Vagina (tissue), 2 donors: ENCODE measurements at regions not wholly inside any gene's neighbourhood (a gene's known extent, or its start where the extent isn't known, plus 50 kb on each side); places are given as distances from the start of the nearest gene placed in this dataset.

Source experiments
- DNase-seq, 2 donors: peaks; one replicate each; pipeline ENCODE4 v3.0.0-alpha.2; 2017; ENCODE audit errors: extremely low spot score in 2 of 2
- H3K27ac ChIP-seq: fragments of 200-600 bp; sonication (generic); one replicate; pipeline ENCODE4 v1.5.1; 2019
- H3K27me3 ChIP-seq: fragments of 200-600 bp; sonication (generic); one replicate; pipeline ENCODE4 v1.5.1; 2019
- H3K36me3 ChIP-seq, 2 donors: fragments of 200-600 bp; sonication (generic); one replicate each; pipeline ENCODE4 v1.5.1; 2017 to 2019
- H3K4me1 ChIP-seq: fragments of 200-600 bp; sonication (generic); one replicate; pipeline ENCODE4 v1.5.1; 2019
- H3K4me3 ChIP-seq, 2 donors: fragments of 200-600 bp; sonication (generic); 1 replicate in 1 of 2; 2 replicates in 1 of 2; pipeline ENCODE4 v1.5.1; 2016 to 2019
- H3K9me3 ChIP-seq: fragments of 200-600 bp; sonication (generic); one replicate; pipeline ENCODE4 v1.5.1; 2019
- POLR2A ChIP-seq, 2 donors: fragments of 450-650 bp; IDR thresholded peaks; one replicate each; pipeline ENCODE4 v1.6.1; 2017; ENCODE audit warnings: antibody characterized with exemption in 2 of 2, mild to moderate bottlenecking in 2 of 2, moderate library complexity in 2 of 2
- POLR2AphosphoS5 ChIP-seq, 2 donors: sonication (generic); formaldehyde crosslinking; IDR thresholded peaks; one replicate each; pipeline ENCODE4 v1.9.0; 2017; ENCODE audit warnings: antibody characterized with exemption in 2 of 2, mild to moderate bottlenecking in 2 of 2, low read depth in 1 of 2; ENCODE audit not compliant: insufficient read depth in 1 of 2
- intact Hi-C: fragments of 100-400 bp; cut with DNase I; formaldehyde crosslinking; loops from one replicate; pipeline ENCODE4 v1.15.1; 2023
- TF ChIP-seq, protein P1 (sequence below), 3 experiments: fragments of 450-650 bp in 2 of 3; fragments of 200-600 bp in 1 of 3; sonication (generic) in 1 of 3; IDR thresholded peaks; one replicate each; pipeline ENCODE4 v1.5.1; 2017 to 2019; ENCODE audit warnings: antibody characterized with exemption in 3 of 3, mild to moderate bottlenecking in 2 of 3, moderate library complexity in 2 of 3

DNA sequence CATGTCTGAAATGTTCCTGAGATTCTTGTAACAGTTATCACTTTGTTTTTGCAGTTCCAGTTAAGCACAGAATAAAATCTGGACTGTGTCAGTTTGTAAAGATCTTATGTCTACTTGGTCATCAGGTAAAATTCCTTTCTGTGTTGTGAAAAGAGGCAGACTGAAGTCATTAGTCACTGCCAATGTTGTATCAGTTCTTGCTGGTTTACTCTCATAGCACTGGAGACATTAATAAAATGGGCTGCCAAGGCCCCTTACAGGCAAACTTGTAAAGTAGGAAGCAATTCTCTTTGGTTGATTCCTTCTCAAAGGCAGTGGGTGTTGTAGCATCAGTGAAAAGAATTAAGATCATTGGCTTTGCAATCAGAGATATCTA is 61.4 kb upstream of the ST6GALNAC3 start:
- intact Hi-C loops, result no loop called here

DNA sequence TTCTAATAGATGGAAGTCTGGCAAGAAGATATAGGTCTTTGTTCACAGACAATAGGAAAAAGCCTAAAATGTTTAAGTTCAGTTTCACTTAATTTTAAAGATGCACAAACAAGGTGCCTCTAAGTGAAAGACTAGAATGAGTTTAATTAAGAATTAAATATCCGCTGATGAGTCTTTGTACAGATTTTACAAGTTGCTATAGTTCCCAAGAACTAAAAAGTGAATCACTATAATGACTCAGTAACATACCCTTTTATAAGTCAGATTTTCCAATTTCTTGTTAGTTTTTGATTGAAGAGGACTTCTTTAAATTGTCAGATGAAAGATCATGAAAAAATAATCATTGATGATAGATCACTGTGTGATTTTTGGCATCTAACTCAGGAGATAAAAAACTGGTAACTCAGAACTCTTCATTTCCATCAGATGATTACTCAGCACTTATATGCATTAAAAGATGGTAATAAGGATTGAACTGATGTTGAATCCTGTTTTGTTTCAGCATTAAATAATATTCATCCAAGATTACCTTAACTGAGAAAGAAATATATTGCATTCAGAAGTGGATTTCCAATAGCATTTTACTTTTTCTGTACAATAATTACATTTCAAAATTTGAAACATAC is 59.0 kb upstream of the ST6GALNAC3 start:
- no peaks in the 10 kb centered on the region for H3K27me3 ChIP-seq
- H3K9me3 ChIP-seq, result no peaks in the 10 kb centered on the region
- no peak for TF ChIP-seq POLR2AphosphoS5 (IDR thresholded peaks at IDR 0.05; ENCODE audit: insufficient read depth in 1 of 2, low read depth in 1 of 2)
- TF ChIP-seq, protein P1, sequence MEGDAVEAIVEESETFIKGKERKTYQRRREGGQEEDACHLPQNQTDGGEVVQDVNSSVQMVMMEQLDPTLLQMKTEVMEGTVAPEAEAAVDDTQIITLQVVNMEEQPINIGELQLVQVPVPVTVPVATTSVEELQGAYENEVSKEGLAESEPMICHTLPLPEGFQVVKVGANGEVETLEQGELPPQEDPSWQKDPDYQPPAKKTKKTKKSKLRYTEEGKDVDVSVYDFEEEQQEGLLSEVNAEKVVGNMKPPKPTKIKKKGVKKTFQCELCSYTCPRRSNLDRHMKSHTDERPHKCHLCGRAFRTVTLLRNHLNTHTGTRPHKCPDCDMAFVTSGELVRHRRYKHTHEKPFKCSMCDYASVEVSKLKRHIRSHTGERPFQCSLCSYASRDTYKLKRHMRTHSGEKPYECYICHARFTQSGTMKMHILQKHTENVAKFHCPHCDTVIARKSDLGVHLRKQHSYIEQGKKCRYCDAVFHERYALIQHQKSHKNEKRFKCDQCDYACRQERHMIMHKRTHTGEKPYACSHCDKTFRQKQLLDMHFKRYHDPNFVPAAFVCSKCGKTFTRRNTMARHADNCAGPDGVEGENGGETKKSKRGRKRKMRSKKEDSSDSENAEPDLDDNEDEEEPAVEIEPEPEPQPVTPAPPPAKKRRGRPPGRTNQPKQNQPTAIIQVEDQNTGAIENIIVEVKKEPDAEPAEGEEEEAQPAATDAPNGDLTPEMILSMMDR (IDR thresholded peaks at IDR 0.05), result no peak
- no peak for TF ChIP-seq POLR2A (IDR thresholded peaks at IDR 0.05)
- no peaks in the 10 kb centered on the region for H3K36me3 ChIP-seq
- intact Hi-C loops, result no loop called here
- no peak overlapping the region for H3K27ac ChIP-seq
- no peaks in the 10 kb centered on the region for H3K4me1 ChIP-seq
- no peak for DNase-seq
- H3K4me3 ChIP-seq, result no peak overlapping the region

More for the DNA sequence above, 61.4 kb upstream of the ST6GALNAC3 start:
- H3K4me1 ChIP-seq, result no peaks in the 10 kb centered on the region
- TF ChIP-seq, protein P1 (IDR thresholded peaks at IDR 0.05), result no peak
- TF ChIP-seq POLR2A (IDR thresholded peaks at IDR 0.05) (no peak), POLR2AphosphoS5 (IDR thresholded peaks at IDR 0.05; ENCODE audit: insufficient read depth in 1 of 2, low read depth in 1 of 2) (no peak)
- H3K4me3 ChIP-seq, result no peak overlapping the region
- no peak for DNase-seq
- H3K9me3 ChIP-seq, result no peaks in the 10 kb centered on the region
- H3K27me3 ChIP-seq, result no peaks in the 10 kb centered on the region
- H3K27ac ChIP-seq, result no peak overlapping the region
- H3K36me3 ChIP-seq, result no peaks in the 10 kb centered on the region

DNA sequence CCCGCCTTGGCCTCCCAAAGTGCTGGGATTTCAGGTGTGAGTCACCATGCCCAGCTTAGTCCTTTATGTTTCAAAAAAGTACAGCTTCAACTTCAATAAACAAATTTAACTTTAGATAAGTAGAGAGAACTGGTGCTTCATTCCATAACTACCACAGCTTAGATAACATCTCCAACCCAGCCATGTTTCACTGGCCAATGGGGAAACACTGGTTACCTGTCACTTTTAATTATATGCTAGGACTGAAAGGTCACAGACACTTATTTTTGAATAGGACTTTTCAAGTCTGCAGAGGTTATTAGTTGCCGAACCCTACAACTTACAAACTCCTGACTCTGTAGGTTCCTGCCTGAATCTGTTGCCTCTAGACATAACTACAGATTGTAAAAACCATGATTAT is 56.5 kb upstream of the ST6GALNAC3 start:
- H3K4me1 ChIP-seq, result no peaks in the 10 kb centered on the region
- intact Hi-C loops, result no loop called here
- H3K27ac ChIP-seq, result no peak overlapping the region
- TF ChIP-seq POLR2A (IDR thresholded peaks at IDR 0.05) (no peak), POLR2AphosphoS5 (IDR thresholded peaks at IDR 0.05; ENCODE audit: insufficient read depth in 1 of 2, low read depth in 1 of 2) (no peak)
- TF ChIP-seq, protein P1 (IDR thresholded peaks at IDR 0.05), result no peak
- no peaks in the 10 kb centered on the region for H3K27me3 ChIP-seq
- no peaks in the 10 kb centered on the region for H3K9me3 ChIP-seq
- no peaks in the 10 kb centered on the region for H3K36me3 ChIP-seq
- DNase-seq, result no peak
- no peak overlapping the region for H3K4me3 ChIP-seq

DNA sequence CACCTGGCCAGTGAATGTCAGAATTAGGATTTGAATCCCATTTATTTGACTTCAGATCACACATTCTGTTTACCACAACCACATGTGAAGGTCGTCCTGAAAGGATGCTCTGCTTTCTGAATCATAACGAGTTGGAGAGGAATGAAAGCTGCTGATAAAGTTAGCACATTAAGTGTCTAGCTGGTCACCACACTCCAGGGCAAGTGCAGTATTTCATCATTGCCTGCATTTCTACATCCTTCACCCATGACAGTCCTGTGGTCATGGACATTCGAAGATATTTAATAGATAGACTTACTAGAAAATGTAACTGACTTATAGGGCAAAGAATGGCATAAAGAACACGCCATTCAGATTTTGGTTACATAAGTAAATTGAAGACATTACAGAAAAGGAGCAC is 52.7 kb upstream of the ST6GALNAC3 start:
- intact Hi-C loops, result no loop called here
- TF ChIP-seq POLR2AphosphoS5 (IDR thresholded peaks at IDR 0.05; ENCODE audit: insufficient read depth in 1 of 2, low read depth in 1 of 2) (no peak), POLR2A (IDR thresholded peaks at IDR 0.05) (no peak)
- TF ChIP-seq, protein P1 (IDR thresholded peaks at IDR 0.05), result no peak

DNA sequence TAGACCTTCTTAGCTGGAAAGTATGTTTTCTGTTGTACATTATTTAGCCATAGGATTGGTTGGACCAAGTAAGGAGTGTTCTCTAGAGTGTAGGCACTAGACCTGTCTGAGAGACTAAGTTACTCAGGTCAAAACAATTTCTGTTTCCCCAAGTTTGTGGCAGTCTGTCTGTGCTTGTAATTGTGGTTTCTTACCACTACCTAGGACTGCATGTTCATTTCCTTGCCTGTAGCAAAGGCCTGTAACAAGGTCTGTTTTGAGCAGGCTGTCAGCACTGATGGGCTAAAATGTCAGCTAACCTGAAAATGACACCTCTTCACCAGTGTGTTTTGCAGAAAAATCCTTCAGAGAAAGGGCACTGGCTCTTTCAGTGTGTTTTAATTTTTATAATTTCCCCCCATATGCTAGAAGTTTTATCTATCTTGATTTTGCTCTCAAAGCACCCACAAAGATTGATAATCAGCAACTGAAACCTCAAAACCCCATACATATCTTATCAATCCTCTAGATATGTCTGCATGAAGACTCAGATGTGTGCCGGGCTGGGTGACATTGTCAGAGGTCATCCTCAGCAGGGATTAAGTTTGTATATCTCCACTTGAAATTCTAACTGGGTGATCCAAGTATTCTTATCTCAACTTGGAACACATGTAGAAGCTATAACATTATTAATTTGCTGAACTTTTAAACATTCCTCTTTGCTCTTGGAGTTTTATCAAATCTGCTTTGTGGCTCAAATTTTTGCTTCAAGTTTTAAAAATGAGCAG is 50.7 kb upstream of the ST6GALNAC3 start:
- Histone ChIP-seq H3K9me3 (no peaks in the 10 kb centered on the region), H3K27ac (no peak overlapping the region), H3K27me3 (no peaks in the 10 kb centered on the region), H3K4me1 (no peaks in the 10 kb centered on the region), H3K4me3 (no peak overlapping the region), H3K36me3 (no peaks in the 10 kb centered on the region)
- no peak for TF ChIP-seq POLR2A (IDR thresholded peaks at IDR 0.05)
- TF ChIP-seq, protein P1 (IDR thresholded peaks at IDR 0.05), result no peak
- no peak for TF ChIP-seq POLR2AphosphoS5 (IDR thresholded peaks at IDR 0.05; ENCODE audit: insufficient read depth in 1 of 2, low read depth in 1 of 2)
- no peak for DNase-seq
- intact Hi-C loops, result no loop called here

More for the DNA sequence above, 52.7 kb upstream of the ST6GALNAC3 start:
- H3K4me1 ChIP-seq, result no peaks in the 10 kb centered on the region
- no peaks in the 10 kb centered on the region for H3K36me3 ChIP-seq
- no peak overlapping the region for H3K4me3 ChIP-seq
- no peak overlapping the region for H3K27ac ChIP-seq
- H3K27me3 ChIP-seq, result no peaks in the 10 kb centered on the region
- no peak for DNase-seq
- no peaks in the 10 kb centered on the region for H3K9me3 ChIP-seq
